Hepatocyte (in vitro differentiated cells): ENCODE measurements at regions not wholly inside any gene's neighbourhood (a gene's known extent, or its start where the extent isn't known, plus 50 kb on each side); places are given as distances from the start of the nearest gene placed in this dataset.

Experiments used
- CTCF ChIP-seq: fragments of 200-600 bp; sonication (generic); IDR thresholded peaks from 2 replicates; pipeline ENCODE4 v1.5.1; 2016; ENCODE audit warnings: antibody characterized with exemption, mild to moderate bottlenecking; ENCODE audit not compliant: poor library complexity
- EZH2 ChIP-seq: fragments of 200-600 bp; sonication (generic); IDR thresholded peaks from 2 replicates; pipeline ENCODE4 v1.6.1; 2016; ENCODE audit warnings: antibody characterized with exemption, mild to moderate bottlenecking, borderline replicate concordance

GRCh38 chr12:22855456-22855855 is 230.5 kb downstream of the ETNK1 start:
- TF ChIP-seq CTCF, result no peak
- TF ChIP-seq EZH2, result no peak
